ENCODE measurements at regions not wholly inside any gene's neighbourhood (a gene's known extent, or its start where the extent isn't known, plus 50 kb on each side); places are given as distances from the start of the nearest gene placed in this dataset.

DNA sequence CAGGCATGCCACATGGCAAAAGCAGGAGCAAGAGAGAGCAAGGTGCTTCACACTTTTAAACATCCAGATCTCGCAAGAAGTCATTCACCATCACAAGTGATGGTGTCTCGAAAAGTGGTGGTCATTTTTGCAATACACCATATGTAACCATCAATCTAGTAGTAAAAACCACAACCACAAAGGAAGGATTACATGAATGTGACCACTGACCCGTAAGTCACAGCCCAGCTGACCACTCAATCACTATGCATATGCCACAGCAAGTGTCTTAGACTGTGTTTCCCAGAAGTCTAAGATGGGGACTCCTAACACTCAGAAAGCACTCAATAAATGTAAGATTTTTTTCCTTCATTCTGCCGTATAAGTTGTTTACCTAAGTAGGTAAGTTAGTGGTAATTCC, 76.9 kb downstream of the FH start:
- TF ChIP-seq POLR2A (IDR thresholded peaks at IDR 0.05; ENCODE audit: low read length) (no peak), GATA1 (IDR thresholded peaks at IDR 0.05; ENCODE audit: low read depth, low read length) (no peak)
